H1 (cell line): ENCODE measurements at regions not wholly inside any gene's neighbourhood (a gene's known extent, or its start where the extent isn't known, plus 50 kb on each side); places are given as distances from the start of the nearest gene placed in this dataset.

Experiments used
- CTCF ChIA-PET: fragments of 300-600 bp; sonication (Branson Sonifier 250); formaldehyde crosslinking; loops from one replicate; lab custom pipeline; 2021; ENCODE audit not compliant: partially characterized antibody; lab: Charles Lee
- POLR2A ChIA-PET: fragments of 300-600 bp; sonication (Branson Sonifier 250); formaldehyde crosslinking; loops from one replicate; lab custom pipeline; 2021; ENCODE audit warnings: inconsistent platforms; ENCODE audit not compliant: partially characterized antibody; lab: Charles Lee
- DNase-seq, 2 experiments: peaks; one replicate each; pipeline versions ENCODE4 v3.0.0 to v3.0.0-alpha.2; 2010 to 2022; ENCODE audit warnings: low spot score in 2 of 2, low read depth in 1 of 2, mixed read lengths in 1 of 2
- FAIRE-seq: peaks from 2 replicates; lab custom pipeline; 2011; peaks lifted over from hg19 to GRCh38; lab: Jason Lieb, UNC
- H2AFZ ChIP-seq: 2 replicates; pipeline ENCODE4 v1.8.1; 2012; ENCODE audit warnings: low read length, inconsistent platforms
- H2AK5ac ChIP-seq: 2 replicates; pipeline ENCODE4 v1.6.1; 2013; ENCODE audit warnings: low read depth, low read length
- H2BK120ac ChIP-seq: replicated peaks from 2 replicates; pipeline ENCODE3; 2013; ENCODE audit warnings: low read depth, low read length, inconsistent platforms
- H2BK12ac ChIP-seq: 2 replicates; pipeline ENCODE4 v1.6.1; 2013; ENCODE audit warnings: low read depth, low read length
- H2BK15ac ChIP-seq: 2 replicates; pipeline ENCODE4 v1.6.1; 2013; ENCODE audit warnings: low read length
- H2BK20ac ChIP-seq: 2 replicates; pipeline ENCODE4 v1.6.1; 2013; ENCODE audit warnings: low read length
- H2BK5ac ChIP-seq: 2 replicates; pipeline ENCODE4 v1.6.1; 2013; ENCODE audit warnings: low read depth, low read length
- H3K14ac ChIP-seq: 2 replicates; pipeline ENCODE4 v1.6.1; 2013; ENCODE audit warnings: inconsistent platforms; ENCODE audit not compliant: insufficient read length
- H3K18ac ChIP-seq: 2 replicates; pipeline ENCODE4 v1.6.1; 2013; ENCODE audit warnings: low read length; ENCODE audit errors: extremely low read depth
- H3K23ac ChIP-seq: 2 replicates; pipeline ENCODE4 v1.6.1; 2013; ENCODE audit warnings: inconsistent platforms; ENCODE audit not compliant: insufficient read length
- H3K23me2 ChIP-seq: 2 replicates; pipeline ENCODE4 v1.6.1; 2013; ENCODE audit warnings: low read depth, low read length
- H3K27ac ChIP-seq: 2 replicates; pipeline ENCODE4 v1.6.1; 2011; ENCODE audit warnings: low read depth, low read length, inconsistent platforms
- H3K27me3 ChIP-seq, 4 experiments: replicated peaks in 1 of 4; 1 replicate in 1 of 4; 2 replicates in 3 of 4; pipeline versions ENCODE4 v1.6.1 to v1.8.1; 2011 to 2013; ENCODE audit warnings: low read length in 3 of 4, mild to moderate bottlenecking in 3 of 4, inconsistent platforms in 2 of 4, mixed read lengths in 2 of 4, moderate library complexity in 1 of 4; ENCODE audit not compliant: control insufficient read depth in 3 of 4, insufficient read depth in 3 of 4; ENCODE audit errors: extremely low read depth in 1 of 4
- H3K36me3 ChIP-seq, 4 experiments: 2 replicates each; pipeline versions ENCODE4 v1.6.1 to v1.8.1; 2011 to 2013; ENCODE audit warnings: mild to moderate bottlenecking in 4 of 4, low read length in 3 of 4, moderate library complexity in 2 of 4, control low read depth in 1 of 4, inconsistent platforms in 1 of 4; ENCODE audit not compliant: insufficient read depth in 4 of 4, control insufficient read depth in 2 of 4
- H3K4ac ChIP-seq: replicated peaks from 2 replicates; pipeline ENCODE3; 2013; ENCODE audit warnings: low read length, low read depth, mixed read lengths, inconsistent platforms; ENCODE audit not compliant: insufficient read length
- H3K4me1 ChIP-seq, 4 experiments: replicated peaks in 1 of 4; 1 replicate in 1 of 4; 2 replicates in 3 of 4; pipeline versions ENCODE4 v1.6.1 to v1.8.1; 2011 to 2013; ENCODE audit warnings: low read length in 3 of 4, inconsistent platforms in 2 of 4, mixed read lengths in 1 of 4; ENCODE audit not compliant: insufficient read depth in 4 of 4, control insufficient read depth in 3 of 4
- H3K4me2 ChIP-seq, 2 experiments: 2 replicates each; pipeline versions ENCODE4 v1.6.1 to v1.8.1; 2011 to 2013; ENCODE audit warnings: low read depth in 2 of 2, low read length in 2 of 2, control low read depth in 1 of 2, inconsistent platforms in 1 of 2, mild to moderate bottlenecking in 1 of 2; ENCODE audit not compliant: insufficient read depth in 1 of 2
- H3K4me3 ChIP-seq, 4 experiments: fragments of 200-600, 300-600 bp in 1 of 4; sonication (generic), shearing (Covaris generic), sonication (Bioruptor Twin) in 1 of 4; 2 replicates each; pipeline versions ENCODE4 v1.5.1 to v1.8.1; 2011 to 2016; ENCODE audit warnings: low read length in 4 of 4, low read depth in 3 of 4, control low read depth in 2 of 4, inconsistent platforms in 2 of 4, mild to moderate bottlenecking in 2 of 4, mixed read lengths in 1 of 4, moderate library complexity in 1 of 4; ENCODE audit not compliant: insufficient read depth in 2 of 4; ENCODE audit errors: extremely low read depth in 1 of 4
- H3K56ac ChIP-seq: replicated peaks from 2 replicates; pipeline ENCODE3; 2013; ENCODE audit warnings: low read depth, mild to moderate bottlenecking, mixed read lengths, low read length, inconsistent platforms; ENCODE audit not compliant: insufficient read length
- H3K79me1 ChIP-seq: 2 replicates; pipeline ENCODE4 v1.6.1; 2013; ENCODE audit warnings: low read depth, low read length, control low read depth
- H3K79me2 ChIP-seq, 2 experiments: 2 replicates each; pipeline versions ENCODE4 v1.6.1 to v1.8.1; 2012 to 2013; ENCODE audit warnings: low read length in 2 of 2, mild to moderate bottlenecking in 2 of 2, inconsistent platforms in 1 of 2; ENCODE audit not compliant: insufficient read depth in 2 of 2, control insufficient read depth in 1 of 2
- H3K9ac ChIP-seq, 4 experiments: replicated peaks in 1 of 4; 1 replicate in 1 of 4; 2 replicates in 3 of 4; pipeline versions ENCODE4 v1.6.1 to v1.8.1; 2011 to 2013; ENCODE audit warnings: low read depth in 3 of 4, low read length in 3 of 4, control low read depth in 2 of 4, mild to moderate bottlenecking in 2 of 4, moderate library complexity in 2 of 4, inconsistent platforms in 1 of 4; ENCODE audit errors: extremely low read depth in 1 of 4
- H3K9me3 ChIP-seq, 2 experiments: 2 replicates each; pipeline versions ENCODE4 v1.6.1 to v1.8.1; 2012 to 2013; ENCODE audit warnings: mild to moderate bottlenecking in 2 of 2, moderate library complexity in 2 of 2, control low read depth in 1 of 2, inconsistent platforms in 1 of 2, low read depth in 1 of 2, low read length in 1 of 2, mixed read lengths in 1 of 2; ENCODE audit not compliant: insufficient read depth in 2 of 2
- H4K20me1 ChIP-seq, 2 experiments: replicated peaks in 1 of 2; 2 replicates each; pipeline versions ENCODE3 to v1.8.1; 2011 to 2013; ENCODE audit warnings: inconsistent platforms in 2 of 2, low read length in 2 of 2, mild to moderate bottlenecking in 1 of 2; ENCODE audit not compliant: insufficient read depth in 2 of 2, control insufficient read depth in 1 of 2
- H4K5ac ChIP-seq: 2 replicates; pipeline ENCODE4 v1.6.1; 2013; ENCODE audit warnings: low read length, low read depth, mixed read lengths, inconsistent platforms; ENCODE audit not compliant: insufficient read length
- H4K8ac ChIP-seq: 2 replicates; pipeline ENCODE4 v1.8.0; 2013; ENCODE audit warnings: mild to moderate bottlenecking, moderate library complexity, low read length, inconsistent platforms; ENCODE audit not compliant: insufficient read depth; ENCODE audit errors: extremely low read depth
- H4K91ac ChIP-seq: replicated peaks from 2 replicates; pipeline ENCODE3; 2013; ENCODE audit warnings: low read length, mixed read lengths, inconsistent platforms; ENCODE audit not compliant: insufficient read length
- BCL11A ChIP-seq, 2 experiments: IDR thresholded peaks; one replicate each; pipeline ENCODE4 v1.6.1; 2011; ENCODE audit warnings: low read depth in 2 of 2, low read length in 2 of 2, mild to moderate bottlenecking in 2 of 2
- CHD1 ChIP-seq: IDR thresholded peaks from 2 replicates; pipeline ENCODE4 v1.6.1; 2012; ENCODE audit warnings: low read depth, low read length, improper control_type of control experiment
- CHD2 ChIP-seq: IDR thresholded peaks from 2 replicates; pipeline ENCODE4 v1.6.1; 2012; ENCODE audit warnings: low read length, improper control_type of control experiment
- EZH2 ChIP-seq: fragments of 200-600 bp; sonication (generic); IDR thresholded peaks from 2 replicates; pipeline ENCODE4 v1.7.1; 2012; ENCODE audit warnings: low read depth, mild to moderate bottlenecking, moderate library complexity, low read length, inconsistent platforms; ENCODE audit not compliant: severe bottlenecking
- GABPA ChIP-seq: IDR thresholded peaks from 2 replicates; pipeline ENCODE4 v1.6.1; 2011; ENCODE audit warnings: mild to moderate bottlenecking, low read length, moderate library complexity, borderline replicate concordance; ENCODE audit not compliant: insufficient read depth
- JUN ChIP-seq: IDR thresholded peaks from 2 replicates; pipeline ENCODE4 v1.6.1; 2011; ENCODE audit warnings: low read depth, mild to moderate bottlenecking, improper control_type of control experiment, low read length
- PHF8 ChIP-seq: fragments of 200-600 bp; sonication (generic); conservative IDR thresholded peaks from 2 replicates; pipeline ENCODE4 v1.7.1; 2012; ENCODE audit warnings: low read depth, mild to moderate bottlenecking, inconsistent platforms, low read length, moderate library complexity
- POLR2A ChIP-seq, 2 experiments: IDR thresholded peaks; 1 replicate in 1 of 2; 2 replicates in 1 of 2; pipeline ENCODE4 v1.6.1; 2011; ENCODE audit warnings: low read depth in 2 of 2, low read length in 2 of 2, mild to moderate bottlenecking in 2 of 2; ENCODE audit errors: control extremely low read depth in 1 of 2
- POLR2AphosphoS5 ChIP-seq: IDR thresholded peaks from 2 replicates; pipeline ENCODE4 v1.6.1; 2011; ENCODE audit warnings: low read depth, low read length
- RAD21 ChIP-seq, 2 experiments: IDR thresholded peaks in 1 of 2; conservative IDR thresholded peaks in 1 of 2; 2 replicates each; pipeline ENCODE4 v1.6.1; 2011; ENCODE audit warnings: low read depth in 2 of 2, low read length in 2 of 2, improper control_type of control experiment in 1 of 2, inconsistent platforms in 1 of 2, mild to moderate bottlenecking in 1 of 2, moderate library complexity in 1 of 2
- RNF2 ChIP-seq: fragments of 200-900, 300-1000 bp; sonication (generic); IDR thresholded peaks from 2 replicates; pipeline ENCODE4 v1.7.1; 2016; ENCODE audit warnings: borderline replicate concordance, low read depth, mild to moderate bottlenecking, antibody characterized with exemption, low read length; ENCODE audit not compliant: poor library complexity, severe bottlenecking; ENCODE audit errors: missing control alignments
- SIN3A ChIP-seq, 2 experiments: IDR thresholded peaks in 1 of 2; conservative IDR thresholded peaks in 1 of 2; 2 replicates each; pipeline ENCODE4 v1.6.1; 2011 to 2012; ENCODE audit warnings: low read length in 2 of 2, improper control_type of control experiment in 1 of 2, low read depth in 1 of 2, mild to moderate bottlenecking in 1 of 2
- SIX5 ChIP-seq: IDR thresholded peaks from 2 replicates; pipeline ENCODE4 v1.6.1; 2011; ENCODE audit warnings: mild to moderate bottlenecking, low read depth, low read length
- SP1 ChIP-seq: IDR thresholded peaks from 2 replicates; pipeline ENCODE4 v1.6.1; 2011; ENCODE audit warnings: low read depth, low read length
- USF2 ChIP-seq: IDR thresholded peaks from 2 replicates; pipeline ENCODE4 v1.6.1; 2011; ENCODE audit warnings: low read length, improper control_type of control experiment

- DNase-seq (no peak), FAIRE-seq (no peak)
- Histone ChIP-seq H4K5ac (no peak overlapping the region), H2AK5ac (no peak overlapping the region), H3K14ac (no peak overlapping the region), H3K79me2 (no peaks in the 10 kb centered on the region), H3K27ac (no peak overlapping the region), H4K20me1 (no peaks in the 10 kb centered on the region), H2AFZ (no peak overlapping the region), H3K79me1 (no peaks in the 10 kb centered on the region), H3K27me3 (no peaks in the 10 kb centered on the region), H2BK15ac (no peak overlapping the region), H2BK12ac (no peak overlapping the region), H3K18ac (no peak overlapping the region), H4K91ac (no peak overlapping the region), H2BK120ac (no peak overlapping the region), H3K23me2 (no peaks in the 10 kb centered on the region), H3K56ac (no peak overlapping the region), H2BK5ac (no peak overlapping the region), H3K4me1 (no peaks in the 10 kb centered on the region), H3K9me3 (peaks cover 0 to 11% of the 10 kb centered on the region in 2 experiments; a peak in 1 of 4 replicates), H2BK20ac (no peak overlapping the region), H4K8ac (no peak overlapping the region), H3K4me2 (no peak overlapping the region), H3K36me3 (no peaks in the 10 kb centered on the region), H3K4me3 (no peak overlapping the region), H3K23ac (no peak overlapping the region), H3K4ac (no peak overlapping the region), H3K9ac (no peak overlapping the region)
- ChIA-PET POLR2A (no interaction called here), CTCF (no interaction called here)
- TF ChIP-seq BCL11A (IDR thresholded peaks at IDR 0.05; ENCODE audit: low read depth in 2 of 2, low read length in 2 of 2), result no peak
- no peak for TF ChIP-seq GABPA
- TF ChIP-seq RNF2, result no peak
- TF ChIP-seq CHD2, result no peak
- TF ChIP-seq SP1, result no peak
- no peak for TF ChIP-seq POLR2A (IDR thresholded peaks at IDR 0.05; ENCODE audit: control extremely low read depth in 1 of 2, low read depth in 2 of 2, low read length in 2 of 2)
- no peak for TF ChIP-seq USF2
- TF ChIP-seq EZH2, result no peak
- TF ChIP-seq POLR2AphosphoS5, result no peak
- no peak for TF ChIP-seq SIN3A (conservative IDR thresholded peaks at IDR 0.05 in 1 of 2, IDR thresholded peaks at IDR 0.05 in 1 of 2; ENCODE audit: low read depth in 1 of 2, low read length in 2 of 2)
- no peak for TF ChIP-seq RAD21 (IDR thresholded peaks at IDR 0.05 in 1 of 2, conservative IDR thresholded peaks at IDR 0.05 in 1 of 2; ENCODE audit: low read depth in 2 of 2, low read length in 2 of 2)
- TF ChIP-seq SIX5, result no peak
- no peak for TF ChIP-seq PHF8
- no peak for TF ChIP-seq CHD1
- TF ChIP-seq JUN, result no peak
Observed at GRCh38 chrX:106243376-106243775, 75.3 kb downstream of the PWWP3B start.
